IMR-90 (cell line): ENCODE measurements at regions not wholly inside any gene's neighbourhood (a gene's known extent, or its start where the extent isn't known, plus 50 kb on each side); places are given as distances from the start of the nearest gene placed in this dataset.

Experiments
- ATAC-seq: fragments of 200-7000 bp; cut with Tn5 transposase; 2 replicates; pipeline ENCODE4 v1.9.1; 2020; ENCODE audit warnings: low read depth, mild to moderate bottlenecking, moderate library complexity
- BruUV-seq: library from RNA; stranded (reverse); fragments of 400-500 nt; replicated peaks from 2 replicates; lab custom pipeline; 2021; lab: Mats Ljungman, UMichigan
- CTCF ChIA-PET: fragments of 300-600 bp; formaldehyde crosslinking; extraction: SDS; loops from one replicate; lab custom pipeline; 2021; ENCODE audit warnings: antibody characterized with exemption; lab: Yijun Ruan, JAX
- POLR2A ChIA-PET: fragments of 300-600 bp; sonication (Branson Sonifier 250); formaldehyde crosslinking; loops from one replicate; lab custom pipeline; 2022; ENCODE audit warnings: antibody characterized with exemption; ENCODE audit not compliant: unreplicated experiment; lab: Charles Lee
- DNase-seq: peaks from one replicate; pipeline ENCODE4 v3.0.0; 2013
- H2AFZ ChIP-seq: replicated peaks from 2 replicates; pipeline ENCODE3; 2013; ENCODE audit warnings: low read length, mild to moderate bottlenecking; ENCODE audit not compliant: poor library complexity
- H2AK5ac ChIP-seq: 2 replicates; pipeline ENCODE4 v1.6.1; 2013; ENCODE audit warnings: low read depth, low read length, inconsistent platforms
- H2AK9ac ChIP-seq: replicated peaks from 2 replicates; pipeline ENCODE3; 2013; ENCODE audit warnings: mild to moderate bottlenecking, low read depth, low read length, moderate library complexity; ENCODE audit not compliant: poor library complexity
- H2BK120ac ChIP-seq: 2 replicates; pipeline ENCODE4 v1.6.1; 2013; ENCODE audit warnings: low read depth, low read length, inconsistent platforms
- H2BK15ac ChIP-seq: 3 replicates; pipeline ENCODE4 v1.6.1; 2013; ENCODE audit warnings: low read depth, low read length, inconsistent platforms
- H2BK20ac ChIP-seq: 2 replicates; pipeline ENCODE4 v1.6.1; 2013; ENCODE audit warnings: low read depth, mild to moderate bottlenecking, inconsistent platforms, low read length, moderate library complexity
- H2BK5ac ChIP-seq: 2 replicates; pipeline ENCODE4 v1.6.1; 2013; ENCODE audit warnings: mild to moderate bottlenecking, low read depth, low read length, inconsistent platforms; ENCODE audit not compliant: poor library complexity, severe bottlenecking
- H3K14ac ChIP-seq: replicated peaks from 2 replicates; pipeline ENCODE4 v1.6.1; 2013; ENCODE audit warnings: low read depth, low read length, inconsistent platforms
- H3K18ac ChIP-seq: 2 replicates; pipeline ENCODE4 v1.6.1; 2013; ENCODE audit warnings: low read depth, low read length, control low read depth
- H3K23ac ChIP-seq: 2 replicates; pipeline ENCODE4 v1.6.1; 2013; ENCODE audit warnings: low read depth, low read length, inconsistent platforms
- H3K27ac ChIP-seq: 2 replicates; pipeline ENCODE4 v1.5.1; 2013; ENCODE audit warnings: mild to moderate bottlenecking, control low read depth, low read length; ENCODE audit not compliant: insufficient read depth
- H3K27me3 ChIP-seq: 2 replicates; pipeline ENCODE4 v1.6.1; 2013; ENCODE audit warnings: low read length; ENCODE audit not compliant: control insufficient read depth, insufficient read depth
- H3K36me3 ChIP-seq: 2 replicates; pipeline ENCODE4 v1.6.1; 2013; ENCODE audit warnings: low read length, mixed read lengths; ENCODE audit not compliant: control insufficient read depth, insufficient read depth
- H3K4ac ChIP-seq: 2 replicates; pipeline ENCODE4 v1.6.1; 2013; ENCODE audit warnings: low read depth, low read length, inconsistent platforms
- H3K4me1 ChIP-seq: 2 replicates; pipeline ENCODE4 v1.6.1; 2013; ENCODE audit warnings: low read length, mixed read lengths; ENCODE audit not compliant: control insufficient read depth, insufficient read depth
- H3K4me2 ChIP-seq: 2 replicates; pipeline ENCODE4 v1.6.1; 2013; ENCODE audit warnings: low read depth, mild to moderate bottlenecking, control low read depth, low read length, moderate library complexity
- H3K4me3 ChIP-seq: 2 replicates; pipeline ENCODE4 v1.5.1; 2013; ENCODE audit warnings: low read depth, mild to moderate bottlenecking, control low read depth, low read length, moderate library complexity; ENCODE audit not compliant: insufficient read depth
- H3K56ac ChIP-seq: 2 replicates; pipeline ENCODE4 v1.6.1; 2013; ENCODE audit warnings: low read length, inconsistent platforms; ENCODE audit not compliant: insufficient read depth; ENCODE audit errors: extremely low read depth
- H3K79me1 ChIP-seq, 2 experiments: 2 replicates each; pipeline ENCODE4 v1.6.1; 2013; ENCODE audit warnings: low read length in 2 of 2, inconsistent platforms in 1 of 2, low read depth in 1 of 2
- H3K9ac ChIP-seq: 2 replicates; pipeline ENCODE4 v1.6.1; 2013; ENCODE audit warnings: low read depth, low read length, control low read depth
- H3K9me1 ChIP-seq: 2 replicates; pipeline ENCODE4 v1.6.1; 2013; ENCODE audit warnings: low read length, inconsistent platforms; ENCODE audit not compliant: insufficient read depth
- H3K9me3 ChIP-seq: 2 replicates; pipeline ENCODE4 v1.6.1; 2013; ENCODE audit warnings: low read length; ENCODE audit not compliant: control insufficient read depth, insufficient read depth
- H4K20me1 ChIP-seq: 2 replicates; pipeline ENCODE4 v1.6.1; 2013; ENCODE audit warnings: low read length, inconsistent platforms; ENCODE audit not compliant: insufficient read depth
- H4K5ac ChIP-seq: 2 replicates; pipeline ENCODE4 v1.6.1; 2013; ENCODE audit warnings: mild to moderate bottlenecking, low read depth, low read length, control low read depth
- H4K8ac ChIP-seq, 2 experiments: 2 replicates each; pipeline ENCODE4 v1.6.1; 2013; ENCODE audit warnings: low read depth in 2 of 2, low read length in 2 of 2, control low read depth in 1 of 2, inconsistent platforms in 1 of 2
- H4K91ac ChIP-seq: 2 replicates; pipeline ENCODE4 v1.6.1; 2013; ENCODE audit warnings: low read depth, low read length, inconsistent platforms; ENCODE audit not compliant: insufficient read depth
- CEBPB ChIP-seq: IDR thresholded peaks from 2 replicates; pipeline ENCODE4 v1.6.1; 2012; ENCODE audit warnings: low read depth, low read length, improper control_type of control experiment
- NFE2L2 ChIP-seq: fragments of 150-350 bp; IDR thresholded peaks from 2 replicates; pipeline ENCODE4 v1.6.1; 2016; ENCODE audit warnings: low read depth, mild to moderate bottlenecking, low read length
- RAD21 ChIP-seq: IDR thresholded peaks from 2 replicates; pipeline ENCODE4 v1.6.1; 2012; ENCODE audit warnings: low read length, improper control_type of control experiment
- RCOR1 ChIP-seq: IDR thresholded peaks from 2 replicates; pipeline ENCODE4 v1.6.1; 2012; ENCODE audit warnings: mild to moderate bottlenecking, low read length, improper control_type of control experiment; ENCODE audit not compliant: insufficient replicate concordance
- SMC3 ChIP-seq: fragments of 150-350 bp; IDR thresholded peaks from 2 replicates; pipeline ENCODE4 v1.6.1; 2016; ENCODE audit warnings: low read depth, mild to moderate bottlenecking, antibody characterized with exemption, low read length, moderate library complexity
- WGBS, 2 experiments: methylation state at CpG; one replicate each; pipeline versions ENCODE4 v1.1.5 to v1.1.7; 2013; ENCODE audit warnings: missing lambda C conversion rate in 2 of 2; ENCODE audit not compliant: insufficient read length in 1 of 2; ENCODE audit errors: extremely low coverage in 2 of 2; 5-methylcytosine and 5-hydroxymethylcytosine counted together
- dilution Hi-C: fragments of 300-500 bp; cut with HindIII; formaldehyde crosslinking; loops from one replicate; pipeline ENCODE4 v1.14.3; 2018; ENCODE audit warnings: low sequenced_read_pairs; ENCODE audit not compliant: unreplicated experiment
- in situ Hi-C: fragments of 300-500 bp; cut with MboI; formaldehyde crosslinking; loops from 3 replicates; pipeline ENCODE4 v1.14.3; 2019; ENCODE audit warnings: low sequenced_read_pairs, inconsistent platforms, mixed read lengths
- intact Hi-C: fragments of 100-400 bp; cut with micrococcal nuclease; formaldehyde crosslinking; loops from 2 replicates; pipeline ENCODE4 v1.10.0; 2022

GRCh38 chr6:33958526-33959328 lies 154.9 kb upstream of the MLN start:
- H4K91ac ChIP-seq: no peak overlapping the region
- H2BK20ac ChIP-seq: no peak overlapping the region
- TF ChIP-seq NFE2L2 (no peak), SMC3 (no peak), CEBPB (no peak), RCOR1 (no peak), RAD21 (no peak)
- DNase-seq (no peak), ATAC-seq (no peak)
- H2AFZ ChIP-seq: no peak overlapping the region
- ChIA-PET CTCF (no interaction called here), POLR2A (no interaction called here)
- in situ Hi-C loops: no loop called here
- H2BK5ac ChIP-seq: no peak overlapping the region
- no CpG with 5 or more reads among the region's 14 CpGs for WGBS, 2 experiments
- no peak overlapping the region for H4K5ac ChIP-seq
- no peak overlapping the region for H2AK5ac ChIP-seq
- H3K18ac ChIP-seq: no peak overlapping the region
- no peaks in the 10 kb centered on the region for H3K9me1 ChIP-seq
- H3K36me3 ChIP-seq: no peaks in the 10 kb centered on the region
- no peak overlapping the region for H3K14ac ChIP-seq
- no peak overlapping the region for H3K56ac ChIP-seq
- H3K4me2 ChIP-seq: no peak overlapping the region
- no peak overlapping the region for H4K8ac ChIP-seq
- dilution Hi-C loops: no loop called here
- H3K23ac ChIP-seq: no peak overlapping the region
- no peak overlapping the region for H3K27ac ChIP-seq
- no peak overlapping the region for H2BK120ac ChIP-seq
- no peak overlapping the region for H2AK9ac ChIP-seq
- intact Hi-C loops: no loop called here
- no peaks in the 10 kb centered on the region; the same call in 1 of the 2 replicates for H4K20me1 ChIP-seq
- H2BK15ac ChIP-seq: no peak overlapping the region
- H3K79me1 ChIP-seq: no peaks in the 10 kb centered on the region
- H3K4ac ChIP-seq: no peak overlapping the region
- no peaks in the 10 kb centered on the region for H3K9me3 ChIP-seq
- H3K4me3 ChIP-seq: no peak overlapping the region
- no peaks in the 10 kb centered on the region for H3K4me1 ChIP-seq
- no TSS peak for BruUV-seq
- no peak overlapping the region for H3K9ac ChIP-seq
- peaks cover 44% of the 10 kb centered on the region for H3K27me3 ChIP-seq
